Motor neuron (in vitro differentiated cells): ENCODE measurements at regions not wholly inside any gene's neighbourhood (a gene's known extent, or its start where the extent isn't known, plus 50 kb on each side); places are given as distances from the start of the nearest gene placed in this dataset.
A peak's percentile ranks its signal among the peaks of the same experiment; 100 is the strongest.
"Not testable (repeated sequence)": the region's sequence is repeated elsewhere in the genome, so short reads cannot be mapped to it uniquely, and the experiment has no call there.

Experiments
- ATAC-seq, 8 experiments: fragments of 200-7000 bp; cut with Tn5 transposase; replicated peaks in 6 of 8; 2 replicates each; pipeline ENCODE4 v1.8.0; 2021; ENCODE audit warnings: mild to moderate bottlenecking in 8 of 8, moderate library complexity in 8 of 8
- H3K27ac ChIP-seq, 2 donors: fragments of 250-450 bp; sonication (Bioruptor Pico); 2 replicates each; pipeline ENCODE4 v1.9.0; 2021; ENCODE audit warnings: antibody characterized with exemption in 2 of 2, mild to moderate bottlenecking in 2 of 2, moderate library complexity in 1 of 2
- H3K4me1 ChIP-seq, 2 donors: fragments of 250-450 bp; sonication (Bioruptor Pico); replicated peaks in 1 of 2; 2 replicates each; pipeline ENCODE4 v1.6.1; 2021; ENCODE audit warnings: antibody characterized with exemption in 2 of 2, mild to moderate bottlenecking in 2 of 2, moderate library complexity in 1 of 2
- H3K4me3 ChIP-seq, 5 donors: fragments of 250-450 bp; sonication (Bioruptor Pico); 2 replicates each; pipeline ENCODE4 v1.9.0; 2021; ENCODE audit warnings: antibody characterized with exemption in 5 of 5, mild to moderate bottlenecking in 5 of 5, moderate library complexity in 4 of 5
- WGBS, 10 experiments: fragments of 450-650 bp; shearing (Covaris generic); methylation state at CpG; one replicate each; pipeline ENCODE4 v1.0.0; 2022; 5-methylcytosine and 5-hydroxymethylcytosine counted together
- in situ Hi-C, 9 experiments: fragments of 400-800 bp; cut with MboI; loops; one replicate each; pipeline ENCODE4 v1.15.0; 2021; ENCODE audit warnings: low sequenced_read_pairs in 9 of 9, low pct_unique_long_range_greater_than_20kb in 2 of 9; ENCODE audit not compliant: unreplicated experiment in 9 of 9

DNA sequence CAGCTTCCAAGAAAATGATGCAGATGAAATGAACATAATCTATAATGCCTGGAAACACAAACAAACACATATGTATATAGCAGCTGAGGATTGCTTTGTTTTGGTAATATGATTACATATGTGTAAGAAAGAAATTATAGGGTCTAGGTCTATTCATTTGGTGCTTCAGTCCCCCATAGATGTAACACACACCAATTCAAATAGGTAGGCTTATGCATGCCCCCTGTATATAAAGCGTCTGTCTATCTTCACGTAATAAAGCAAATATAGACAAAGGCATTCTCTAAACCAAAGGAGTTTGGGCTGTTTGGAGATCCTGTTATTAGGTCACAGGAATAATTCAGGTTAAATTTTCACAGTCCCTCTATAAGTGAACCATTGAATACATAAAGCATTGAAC is 270.4 kb upstream of the SGK1 start:
- H3K4me1 ChIP-seq, result peaks cover 3 to 4% of the 10 kb centered on the region in 2 donors
- H3K27ac ChIP-seq, result no peak overlapping the region
- no peak for ATAC-seq
- no peak overlapping the region for H3K4me3 ChIP-seq
- in situ Hi-C loops, result no loop called here
- 80 to 100% (median 94%) methylated on average over 1 to 2 of the region's 2 CpGs; no CpG with 5 or more reads in 3 of the 10 experiments for whole genome bisulfite sequencing, 10 experiments

GRCh38 chr6:134585517-134585873 is 267.6 kb upstream of the SGK1 start:
- in situ Hi-C loops, result no loop called here
- Histone ChIP-seq H3K4me1 (peaks cover 0 to 3% of the 10 kb centered on the region in 2 donors), H3K4me3 (no peak overlapping the region), H3K27ac (no peak overlapping the region)
- WGBS, 10 experiments, result 40 to 90% (median 62%) methylated on average over 1 to 8 of the region's 8 CpGs; no CpG with 5 or more reads in 1 of the 10 experiments
- ATAC-seq, result peak in 1 of 8 experiments; percentile 32

DNA sequence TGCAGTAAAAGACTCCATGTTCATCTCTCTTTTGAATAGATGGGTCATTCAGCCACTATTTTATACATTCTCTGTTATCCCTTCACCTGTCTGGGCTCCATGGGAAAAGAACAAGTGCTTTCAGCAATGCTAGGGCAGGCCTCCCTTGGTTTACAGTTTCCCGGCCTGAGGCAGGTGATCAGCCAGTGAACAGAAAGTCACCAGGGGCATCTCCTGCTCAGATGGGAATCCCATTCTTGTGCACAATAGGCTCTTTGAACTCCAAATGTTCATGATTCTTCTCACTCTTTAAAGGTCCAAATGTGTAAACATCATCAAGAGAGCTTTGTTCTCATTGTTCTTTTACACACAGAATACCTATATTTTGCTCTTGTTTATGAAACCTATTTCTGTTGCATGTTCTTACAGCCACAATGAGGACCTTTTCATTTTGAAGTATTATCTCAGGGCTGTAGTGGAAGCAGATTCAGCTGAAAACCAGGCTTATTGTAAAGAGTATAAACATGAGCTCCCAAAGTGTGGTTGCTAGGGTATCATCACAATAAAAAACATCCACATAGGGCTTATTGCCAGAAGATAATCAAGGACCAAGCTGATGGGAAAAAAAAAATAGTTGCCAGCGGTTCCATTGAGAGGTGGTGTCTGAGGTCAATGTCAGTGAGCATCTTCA is 267.1 kb upstream of the SGK1 start:
- no peak overlapping the region for H3K27ac ChIP-seq
- H3K4me1 ChIP-seq, result peaks cover 0 to 3% of the 10 kb centered on the region in 2 donors
- 50 to 100% (median 84%) methylated on average over 1 to 2 of the region's 2 CpGs; no CpG with 5 or more reads in 2 of the 10 experiments for WGBS, 10 experiments
- in situ Hi-C loops, result no loop called here
- ATAC-seq, result peak in 3 of 8 experiments; percentile 32 to 83 (median 49)
- no peak overlapping the region for H3K4me3 ChIP-seq

DNA sequence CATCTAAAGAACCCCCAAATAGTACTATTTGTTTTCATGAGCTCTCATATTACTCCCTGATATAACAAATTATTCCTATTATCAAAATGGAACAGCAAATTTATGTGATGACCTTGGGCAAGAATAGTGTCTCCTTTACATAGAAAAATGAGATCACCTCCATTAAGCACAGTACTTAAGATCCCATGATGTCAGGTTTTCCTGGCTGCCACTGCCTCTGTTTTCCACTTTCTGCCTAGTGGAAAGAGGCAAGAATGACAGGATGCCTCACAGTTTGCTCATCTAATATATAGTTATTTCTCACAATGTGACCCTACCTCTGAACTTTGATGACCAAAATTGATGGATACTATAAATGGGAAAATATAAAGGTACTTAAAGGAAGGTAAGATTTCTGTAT is 260.1 kb upstream of the SGK1 start:
- in situ Hi-C loops, result no loop called here
- Histone ChIP-seq H3K4me1 (no peaks in the 10 kb centered on the region), H3K4me3 (no peak overlapping the region), H3K27ac (no peak overlapping the region)
- peak in 5 of 8 experiments; percentile 34 to 85 (median 76) for ATAC-seq

DNA sequence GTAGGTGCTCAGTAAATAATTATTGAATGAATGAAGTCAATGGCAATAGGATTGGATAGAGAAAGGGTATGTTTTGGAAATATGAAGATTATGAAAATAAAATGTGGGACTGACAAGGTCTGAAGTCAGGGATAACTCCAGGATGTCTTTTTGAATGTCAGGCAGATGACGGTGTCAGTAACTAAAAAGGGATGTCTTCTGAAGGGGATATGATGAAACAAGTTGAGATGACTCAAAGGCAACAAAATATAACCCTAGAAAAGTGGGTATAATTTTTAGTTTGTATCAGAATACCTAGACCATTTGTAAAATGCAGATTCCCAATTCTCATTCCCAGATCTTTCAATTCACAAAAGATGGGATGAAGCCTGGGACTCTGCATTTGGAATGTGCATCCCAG is 257.3 kb upstream of the SGK1 start:
- in situ Hi-C loops, result no loop called here
- H3K27ac ChIP-seq, result no peak overlapping the region
- 0 to 100% (median 52%) methylated on average over 1 of the region's 1 CpG; no CpG with 5 or more reads in 2 of the 10 experiments for WGBS, 10 experiments
- ATAC-seq, result no peak
- H3K4me3 ChIP-seq, result no peak overlapping the region
- H3K4me1 ChIP-seq, result no peaks in the 10 kb centered on the region

- no peak overlapping the region for H3K27ac ChIP-seq
- ATAC-seq, result no peak
- H3K4me3 ChIP-seq, result no peak overlapping the region
- in situ Hi-C loops, result no loop called here
- 17 to 100% (median 74%) methylated on average over 1 to 5 of the region's 5 CpGs; no CpG with 5 or more reads in 3 of the 10 experiments for WGBS, 10 experiments
- no peaks in the 10 kb centered on the region for H3K4me1 ChIP-seq
Observed at GRCh38 chr6:134574491-134574890, 256.6 kb upstream of the SGK1 start.

GRCh38 chr6:134569996-134570395 is 252.1 kb upstream of the SGK1 start:
- H3K27ac ChIP-seq, in situ Hi-C loops: not testable (repeated sequence)

GRCh38 chr6:134564705-134565104 is 246.8 kb upstream of the SGK1 start:
- Histone ChIP-seq H3K27ac (no peak overlapping the region), H3K4me3 (no peak overlapping the region), H3K4me1 (no peaks in the 10 kb centered on the region)
- 60 to 100% (median 89%) methylated on average over 1 to 5 of the region's 5 CpGs; no CpG with 5 or more reads in 1 of the 10 experiments for WGBS, 10 experiments
- peak in 1 of 8 experiments; percentile 50 for ATAC-seq
- in situ Hi-C loops, result no loop called here

More at GRCh38 chr6:134569996-134570395, 252.1 kb upstream of the SGK1 start:
- not testable (repeated sequence) for H3K4me3 ChIP-seq, H3K4me1 ChIP-seq, ATAC-seq
- 66 to 94% (median 81%) methylated on average over 2 to 3 of the region's 3 CpGs; no CpG with 5 or more reads in 1 of the 10 experiments for WGBS, 10 experiments

- Histone ChIP-seq H3K27ac (no peak overlapping the region), H3K4me3 (no peak overlapping the region), H3K4me1 (no peaks in the 10 kb centered on the region)
- in situ Hi-C loops, result no loop called here
- ATAC-seq, result no peak
Observed at GRCh38 chr6:134560019-134560418, 242.1 kb upstream of the SGK1 start.

DNA sequence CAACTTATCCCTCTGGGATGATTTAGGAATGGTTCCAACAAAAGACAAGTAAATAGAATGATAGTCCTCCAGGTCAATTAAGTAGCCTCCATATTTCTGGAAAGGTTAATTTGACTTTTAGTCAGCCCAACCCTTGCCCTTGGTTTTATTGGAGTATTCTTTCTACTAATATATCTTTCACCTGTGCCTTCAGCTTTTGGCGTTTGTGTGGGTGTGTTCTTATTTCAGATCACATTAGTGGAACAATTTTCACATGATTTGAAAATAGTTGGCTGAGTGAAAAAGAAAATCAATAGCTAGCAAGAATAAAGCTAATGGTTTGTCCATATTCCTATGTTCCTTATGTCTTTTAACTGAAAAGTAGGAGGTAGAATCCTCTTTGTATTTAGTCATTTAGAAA is 239.6 kb upstream of the SGK1 start:
- in situ Hi-C loops, result no loop called here
- no peak overlapping the region for H3K27ac ChIP-seq
- no peaks in the 10 kb centered on the region for H3K4me1 ChIP-seq
- ATAC-seq, result no peak
- no peak overlapping the region for H3K4me3 ChIP-seq
- WGBS, 10 experiments, result 75 to 100% (median 86%) methylated on average over 1 of the region's 1 CpG; no CpG with 5 or more reads in 3 of the 10 experiments

- WGBS, 10 experiments, result 50 to 100% (median 79%) methylated on average over 1 of the region's 1 CpG; no CpG with 5 or more reads in 2 of the 10 experiments
- no peak for ATAC-seq
- H3K4me1 ChIP-seq, result no peaks in the 10 kb centered on the region
- H3K4me3 ChIP-seq, result no peak overlapping the region
- no peak overlapping the region for H3K27ac ChIP-seq
- in situ Hi-C loops, result no loop called here
Observed at GRCh38 chr6:134555672-134556071, 237.8 kb upstream of the SGK1 start.

DNA sequence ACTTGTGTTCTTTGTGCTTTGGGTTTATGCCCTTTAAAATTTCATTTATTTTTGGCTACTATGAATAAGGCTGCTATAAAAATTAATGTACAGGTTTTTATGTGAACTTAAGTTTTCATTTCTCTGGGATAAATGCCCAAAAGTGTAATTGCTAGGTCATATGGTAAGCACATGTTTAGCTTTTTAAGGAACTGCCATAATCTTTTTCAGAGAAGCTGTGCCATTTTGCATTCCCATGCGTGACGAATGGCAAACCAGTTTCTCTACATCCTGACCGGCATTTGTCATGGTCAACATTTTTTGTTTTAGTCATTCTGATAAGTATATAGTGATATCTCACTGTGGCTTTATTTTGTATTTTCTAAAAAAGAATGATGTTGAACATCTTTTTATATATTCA is 236.0 kb upstream of the SGK1 start:
- Histone ChIP-seq H3K27ac (no peak overlapping the region), H3K4me3 (no peak overlapping the region), H3K4me1 (no peaks in the 10 kb centered on the region)
- 9 to 100% (median 94%) methylated on average over 1 to 3 of the region's 3 CpGs for WGBS, 10 experiments
- no peak for ATAC-seq
- in situ Hi-C loops, result no loop called here

GRCh38 chr6:134551245-134551960 is 233.5 kb upstream of the SGK1 start:
- no peaks in the 10 kb centered on the region for H3K4me1 ChIP-seq
- in situ Hi-C loops, result no loop called here
- no peak overlapping the region for H3K27ac ChIP-seq
- 21 to 98% (median 64%) methylated on average over 1 to 5 of the region's 6 CpGs for WGBS, 10 experiments
- no peak overlapping the region for H3K4me3 ChIP-seq
- peak in 3 of 8 experiments; percentile 66 to 78 (median 75) for ATAC-seq
